ENCODE measurements at regions not wholly inside any gene's neighbourhood (a gene's known extent, or its start where the extent isn't known, plus 50 kb on each side); places are given as distances from the start of the nearest gene placed in this dataset.
"Not testable (repeated sequence)": the region's sequence is repeated elsewhere in the genome, so short reads cannot be mapped to it uniquely, and the experiment has no call there.

DNA sequence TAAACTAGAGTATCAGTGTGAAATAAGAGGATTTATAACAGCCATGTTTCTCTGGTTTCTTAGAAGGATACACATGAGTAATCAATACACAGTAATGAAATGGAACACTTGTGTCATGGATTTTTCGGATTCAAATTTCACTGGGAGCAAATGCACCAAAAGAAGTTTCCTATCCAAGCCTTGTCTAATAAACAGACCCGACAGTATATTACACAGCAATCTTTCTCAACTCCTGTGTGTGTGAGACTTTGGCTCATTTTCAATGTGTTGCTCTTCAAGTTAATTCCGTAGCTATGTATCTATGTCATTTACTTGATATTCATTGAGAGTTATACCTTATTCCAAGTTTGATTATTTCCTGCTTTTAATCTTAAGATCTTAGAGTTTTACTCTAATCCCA, 930.2 kb downstream of the MAT2B start:
- DNase-seq, result no peak

- no peak for DNase-seq
Observed at GRCh38 chr5:164439799-164440198, 934.4 kb downstream of the MAT2B start.

DNA sequence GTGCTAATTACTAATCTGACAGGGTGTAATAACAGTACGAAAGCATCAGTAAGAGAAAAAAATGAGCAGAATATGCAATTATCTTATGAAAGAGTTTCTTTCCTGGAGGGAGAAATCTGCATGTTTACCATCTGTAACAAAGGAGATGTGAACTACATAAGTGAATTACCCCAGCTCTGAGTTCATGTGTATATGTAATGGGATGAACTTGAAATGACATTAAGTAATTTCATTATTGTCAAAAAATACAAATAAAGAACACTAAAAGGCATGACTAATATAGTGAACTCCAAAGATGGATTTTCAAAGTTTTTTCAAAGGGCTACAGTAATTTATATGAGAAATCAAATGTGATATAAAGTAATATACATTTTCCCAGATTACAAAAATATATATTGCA, 944.0 kb downstream of the MAT2B start:
- DNase-seq, result no peak

DNA sequence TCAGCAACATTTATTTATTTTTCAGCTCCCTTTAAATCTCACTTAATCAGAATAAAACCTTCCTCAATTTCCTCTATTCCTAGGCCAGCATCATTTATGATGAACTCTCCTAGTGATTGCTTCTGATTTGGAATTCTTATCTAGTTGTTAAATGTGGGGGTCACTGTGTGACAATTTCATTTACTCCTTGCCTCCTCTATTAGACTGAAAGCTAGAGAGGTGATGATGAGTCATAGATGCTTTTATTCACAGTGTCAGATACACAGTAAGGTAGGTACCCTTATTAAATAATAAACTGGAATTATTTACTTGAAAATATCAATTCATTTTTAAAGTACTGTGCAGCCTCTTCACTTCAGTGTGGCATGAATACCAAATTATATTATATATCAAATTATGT, 960.6 kb downstream of the MAT2B start:
- no peak for DNase-seq

GRCh38 chr5:164470312-164470711, 964.9 kb downstream of the MAT2B start:
- DNase-seq, result no peak

DNA sequence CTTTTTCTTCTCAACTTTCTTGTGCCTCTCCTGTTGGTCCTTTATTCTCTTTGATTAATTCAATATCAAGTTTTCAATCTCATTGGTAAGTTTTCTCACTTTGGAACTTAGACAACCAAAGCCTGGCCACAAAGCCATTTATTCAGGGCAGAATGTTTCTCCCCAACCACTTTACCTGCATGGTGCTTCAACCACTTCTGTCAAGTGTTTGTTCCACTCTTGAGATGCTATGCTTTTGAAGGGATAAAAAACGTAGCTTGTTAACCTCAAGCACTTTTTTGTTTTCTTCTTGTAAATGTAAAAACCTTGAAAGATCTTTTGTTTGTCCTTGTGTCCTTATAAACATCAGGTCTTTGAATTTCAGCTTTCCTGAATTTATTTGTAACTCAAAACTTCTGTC, 966.7 kb downstream of the MAT2B start:
- no peak for DNase-seq

DNA sequence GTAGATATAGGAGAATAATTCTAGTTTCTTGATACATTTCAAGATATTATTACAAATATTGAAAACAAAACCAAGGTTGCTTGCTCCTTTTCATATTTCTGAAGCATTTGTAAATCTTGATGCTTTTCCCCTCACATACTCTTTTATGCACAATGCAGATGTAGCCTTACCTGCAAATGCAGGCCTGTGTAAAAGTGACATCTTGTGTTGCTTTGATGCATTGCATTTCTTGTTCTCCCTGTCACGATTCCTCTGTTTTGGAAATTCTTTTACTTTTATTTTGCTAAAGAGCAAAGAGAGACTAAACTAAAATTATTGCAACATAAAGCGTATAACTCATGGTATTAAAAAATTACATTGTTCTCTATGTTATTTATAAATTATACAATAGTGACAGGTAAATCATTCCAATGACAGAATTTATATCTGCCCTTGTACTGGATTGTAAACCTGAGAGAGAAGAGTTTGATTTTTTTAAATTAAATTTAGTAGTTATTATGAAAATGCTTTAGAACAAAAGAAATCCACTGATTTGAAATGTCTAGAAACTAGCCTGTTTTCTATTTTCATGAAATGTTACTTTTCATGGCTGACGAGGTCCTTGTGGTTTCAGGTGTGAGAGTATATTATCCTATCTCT, 970.0 kb downstream of the MAT2B start:
- DNase-seq, result no peak

DNA sequence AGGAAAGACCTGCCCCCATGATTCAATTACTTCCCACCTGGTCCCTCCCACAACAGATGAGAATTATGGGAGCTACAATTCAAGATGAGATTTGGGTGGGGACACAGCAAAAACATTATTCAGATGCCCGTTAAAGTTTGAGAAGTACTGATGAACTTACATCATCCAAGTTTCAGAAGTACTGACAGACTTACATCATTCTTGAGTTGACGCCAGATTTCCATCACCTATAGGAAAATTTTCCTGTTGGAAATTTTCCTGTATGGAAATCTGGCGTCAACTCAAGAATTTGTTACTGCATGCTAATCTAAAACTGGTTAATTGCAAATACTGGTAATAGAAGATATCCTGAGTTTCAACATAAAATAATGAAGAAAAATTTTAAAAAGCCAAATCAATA, 975.9 kb downstream of the MAT2B start:
- no peak for DNase-seq

GRCh38 chr5:164482351-164482750, 976.9 kb downstream of the MAT2B start:
- no peak for DNase-seq

DNA sequence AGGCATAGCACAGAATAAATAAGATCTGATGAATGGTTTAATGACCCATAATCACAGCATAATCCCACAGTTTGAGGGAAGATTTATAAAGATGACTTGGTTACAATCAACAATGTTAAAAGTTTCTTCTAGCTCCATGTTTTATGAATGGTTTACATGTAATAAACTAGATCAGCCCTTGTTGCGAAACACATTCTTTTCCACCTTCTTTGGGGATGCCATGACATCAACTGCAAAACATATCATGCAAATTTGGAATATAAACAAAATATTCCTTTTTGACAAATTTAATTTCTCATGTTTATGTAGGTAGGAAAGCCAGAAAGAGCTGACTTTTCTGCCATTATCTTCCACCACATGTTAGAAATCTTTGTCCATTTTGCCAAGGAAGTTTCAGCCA, 979.5 kb downstream of the MAT2B start:
- DNase-seq, result no peak

DNA sequence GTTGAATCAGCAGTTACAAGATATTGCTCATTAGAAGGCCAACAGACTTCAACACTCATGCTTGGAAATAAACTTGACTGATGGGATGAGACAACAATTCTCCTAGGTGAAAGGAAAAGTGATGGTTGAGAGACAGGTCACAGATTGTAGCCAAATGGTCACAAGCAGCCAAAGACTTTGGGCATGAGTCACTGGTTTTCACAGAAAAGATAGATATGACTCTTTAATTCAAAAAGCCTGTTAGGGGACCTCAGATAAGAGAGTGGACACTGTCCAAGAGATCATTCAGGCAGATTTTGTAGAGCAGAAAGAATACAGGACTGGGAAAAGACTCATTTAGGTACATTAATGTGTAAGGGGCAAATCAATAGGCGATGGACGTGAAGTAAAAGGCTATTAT, 982.5 kb downstream of the MAT2B start:
- no peak for DNase-seq

DNA sequence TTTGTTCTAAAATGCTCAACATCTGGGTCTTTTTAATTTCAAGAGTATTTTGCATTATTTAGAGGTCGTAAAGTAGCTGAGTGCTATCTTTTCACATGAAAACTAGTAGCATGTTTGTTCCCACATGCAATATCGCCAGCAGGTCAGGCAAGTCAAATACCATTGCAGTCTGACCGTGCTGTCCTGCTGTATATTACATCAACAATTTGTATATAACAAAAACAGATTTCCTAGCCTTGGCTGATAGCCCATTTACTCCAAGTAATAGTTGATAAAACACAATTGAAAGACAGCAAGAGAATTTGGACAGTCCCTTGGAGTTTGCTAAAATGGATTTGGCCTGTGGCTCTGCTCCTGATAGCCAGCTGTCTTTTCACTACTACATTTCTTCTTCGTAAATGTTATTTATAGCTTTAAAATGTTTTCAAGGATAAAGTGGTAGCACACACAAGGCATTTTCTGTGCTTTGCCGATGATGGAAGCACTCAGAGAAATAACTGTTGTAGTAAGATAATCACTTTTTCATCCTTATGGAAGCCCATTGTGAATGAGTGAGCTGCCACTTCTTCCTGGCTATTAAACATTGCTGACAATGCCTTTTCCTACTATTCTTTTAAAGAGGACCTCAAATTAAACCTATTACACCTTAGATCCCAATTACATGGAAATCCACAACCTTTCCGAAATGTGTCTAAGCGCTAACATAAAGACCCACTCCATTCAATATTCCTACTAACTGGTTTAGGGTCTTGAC, 992.1 kb downstream of the MAT2B start:
- no peak for DNase-seq

DNA sequence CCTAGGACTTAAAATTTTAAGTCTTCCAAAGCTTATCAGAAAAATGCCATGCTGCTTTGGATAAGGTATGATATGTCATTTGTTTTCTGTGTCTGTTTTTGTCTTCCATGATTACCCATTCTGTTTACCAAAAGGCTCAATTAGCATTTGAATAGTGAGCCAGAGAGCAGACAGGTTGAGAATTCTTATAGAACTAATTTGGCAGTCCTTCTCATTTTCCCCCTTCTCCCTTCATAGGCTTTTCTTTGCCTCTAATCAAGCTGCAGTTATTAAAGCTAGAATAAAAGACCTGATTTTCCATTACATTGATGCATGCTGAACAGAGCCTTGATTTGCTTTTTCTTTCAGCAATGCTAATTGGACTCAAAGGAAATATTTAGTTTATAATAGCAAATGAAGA, 993.0 kb downstream of the MAT2B start:
- DNase-seq, result no peak

DNA sequence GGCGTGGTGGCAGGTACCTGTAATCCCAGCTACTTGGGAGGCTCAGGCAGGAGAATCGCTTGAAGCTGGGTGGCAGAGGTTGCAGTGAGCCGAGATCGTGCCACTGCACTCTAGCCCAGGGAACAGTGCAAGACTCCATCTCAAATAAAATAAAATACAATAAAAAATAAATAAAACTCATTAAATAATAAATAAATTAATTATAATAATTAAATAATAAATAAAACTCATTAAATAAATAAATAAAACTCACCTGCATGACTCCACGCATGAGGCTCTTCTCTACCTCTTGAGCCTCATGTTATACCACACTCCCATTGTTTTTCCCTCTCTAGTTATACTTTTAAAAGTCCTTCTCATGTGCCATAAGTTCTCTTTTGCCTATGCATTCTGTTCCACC, 995.4 kb downstream of the MAT2B start:
- no peak for DNase-seq

DNA sequence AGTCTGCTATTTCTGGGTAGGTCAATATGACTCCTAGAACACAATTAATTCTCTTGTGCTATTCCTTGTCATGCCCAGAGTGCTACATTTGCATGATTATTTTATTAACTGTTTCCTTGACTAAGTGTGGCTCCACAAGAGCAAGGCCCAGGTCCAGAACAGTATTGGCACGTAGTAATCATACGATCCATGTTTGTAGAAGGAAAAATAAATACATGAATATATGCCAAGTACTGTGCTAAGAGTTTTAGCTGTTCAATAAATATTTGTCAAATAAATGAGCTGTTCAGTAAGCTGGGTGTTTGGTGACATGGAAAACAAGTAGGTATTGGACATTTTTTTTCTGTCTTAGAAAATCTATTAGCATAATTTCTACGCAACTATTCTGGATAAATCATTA, 995.9 kb downstream of the MAT2B start:
- DNase-seq, result no peak

DNA sequence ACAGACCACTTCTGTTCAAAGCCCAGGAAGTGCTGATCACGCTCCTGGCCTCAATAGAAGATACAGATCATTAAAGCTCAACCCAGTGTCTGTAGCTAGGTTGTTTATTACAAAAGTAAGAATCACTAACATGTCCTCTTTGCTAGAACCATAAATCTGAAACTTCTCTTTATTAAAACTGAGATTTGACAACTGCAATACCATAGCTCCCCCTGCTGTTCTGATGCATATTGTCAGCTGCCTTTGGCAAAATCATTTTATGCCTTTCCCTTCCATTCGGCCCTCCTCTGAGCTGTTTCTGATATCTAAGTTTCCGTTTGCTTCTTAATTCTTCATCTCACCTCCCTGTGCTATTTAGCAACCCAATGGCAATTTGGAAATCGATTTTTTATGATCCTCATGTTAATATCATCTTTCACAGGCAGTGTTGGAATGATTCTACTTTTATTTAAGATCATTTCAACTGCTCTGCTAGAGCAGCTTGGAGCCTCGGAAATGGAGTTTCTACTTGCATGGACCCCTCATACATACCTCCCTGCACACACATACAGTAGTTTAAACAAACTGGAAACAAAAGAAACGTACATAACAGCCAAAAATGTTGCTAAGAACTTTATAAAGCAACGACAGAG, 998.8 kb downstream of the MAT2B start:
- DNase-seq, result no peak

DNA sequence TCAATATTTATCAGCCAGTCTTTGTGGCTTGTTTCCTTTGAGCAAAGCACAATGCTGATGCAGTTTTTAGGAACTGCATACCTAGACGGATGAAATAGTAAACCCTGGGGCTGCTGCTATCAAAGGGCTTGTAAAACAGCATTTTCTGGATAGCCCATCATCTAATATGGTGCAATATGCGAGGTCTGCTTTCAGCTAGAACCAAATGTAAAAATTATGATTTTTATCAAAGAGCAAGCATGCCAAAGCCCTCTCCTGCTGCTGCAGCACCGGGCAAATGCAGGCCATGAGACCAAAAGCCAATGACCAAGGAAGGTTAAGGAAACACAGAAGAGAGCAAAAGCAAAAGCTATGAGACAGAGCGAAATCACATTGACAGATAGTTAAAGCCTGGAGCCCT, 1000.4 kb downstream of the MAT2B start:
- no peak for DNase-seq

GRCh38 chr5:164518067-164518740, 1012.8 kb downstream of the MAT2B start:
- DNase-seq, result no peak

- DNase-seq, result no peak
Observed at GRCh38 chr5:164518741-164519080, 1013.3 kb downstream of the MAT2B start.

GRCh38 chr5:164532235-164532900, 1026.9 kb downstream of the MAT2B start:
- no peak for DNase-seq

DNA sequence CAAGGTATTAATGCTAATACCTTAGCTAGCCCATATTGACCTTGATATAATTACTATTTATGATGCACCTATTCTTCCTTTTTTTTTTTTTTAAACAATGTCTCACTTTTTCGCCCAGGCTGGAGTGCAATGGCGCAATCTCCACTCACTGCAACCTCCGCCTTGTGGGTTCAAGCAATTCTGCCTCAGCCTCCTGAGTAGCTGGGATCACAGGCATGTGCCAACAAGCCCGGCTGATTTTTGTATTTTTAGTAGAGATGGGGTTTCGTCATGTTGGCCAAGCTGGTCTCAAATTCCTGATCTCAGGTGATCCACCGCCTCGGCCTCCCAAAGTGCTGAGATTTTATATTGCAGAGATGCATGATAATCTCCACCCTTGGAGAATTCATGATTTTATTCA, 1028.0 kb downstream of the MAT2B start:
- not testable (repeated sequence) for DNase-seq

DNA sequence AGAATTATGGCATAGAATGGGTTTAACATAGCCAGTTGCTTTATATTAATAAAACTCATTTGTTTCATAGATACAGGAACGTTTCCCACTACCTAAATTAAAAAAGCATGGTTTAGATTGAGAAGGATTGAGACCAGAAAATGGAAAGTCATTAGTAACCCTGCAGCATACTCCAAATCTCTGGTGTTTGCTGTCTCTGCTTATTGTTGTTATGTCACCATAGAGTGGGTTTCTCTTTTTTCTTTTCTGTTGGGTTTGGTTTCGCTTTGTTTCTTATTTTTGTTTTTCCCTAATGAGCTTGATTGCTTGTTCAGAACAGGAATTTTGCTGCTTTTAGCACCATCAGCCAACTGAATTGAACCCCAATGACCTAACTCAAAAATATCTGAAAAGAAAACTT, 1034.8 kb downstream of the MAT2B start:
- no peak for DNase-seq

GRCh38 chr5:164545507-164545906, 1040.1 kb downstream of the MAT2B start:
- DNase-seq, result no peak

All from activated CD4-positive, alpha-beta T cell treated with anti-CD3 and anti-CD28 coated beads for 1 hour (primary cell).